Eye (tissue), 1 donor: ENCODE measurements at regions not wholly inside any gene's neighbourhood (a gene's known extent, or its start where the extent isn't known, plus 50 kb on each side); places are given as distances from the start of the nearest gene placed in this dataset.

Source experiments
- DNase-seq: peaks from one replicate; pipeline ENCODE4 v3.0.0-alpha.2; 2015

DNA sequence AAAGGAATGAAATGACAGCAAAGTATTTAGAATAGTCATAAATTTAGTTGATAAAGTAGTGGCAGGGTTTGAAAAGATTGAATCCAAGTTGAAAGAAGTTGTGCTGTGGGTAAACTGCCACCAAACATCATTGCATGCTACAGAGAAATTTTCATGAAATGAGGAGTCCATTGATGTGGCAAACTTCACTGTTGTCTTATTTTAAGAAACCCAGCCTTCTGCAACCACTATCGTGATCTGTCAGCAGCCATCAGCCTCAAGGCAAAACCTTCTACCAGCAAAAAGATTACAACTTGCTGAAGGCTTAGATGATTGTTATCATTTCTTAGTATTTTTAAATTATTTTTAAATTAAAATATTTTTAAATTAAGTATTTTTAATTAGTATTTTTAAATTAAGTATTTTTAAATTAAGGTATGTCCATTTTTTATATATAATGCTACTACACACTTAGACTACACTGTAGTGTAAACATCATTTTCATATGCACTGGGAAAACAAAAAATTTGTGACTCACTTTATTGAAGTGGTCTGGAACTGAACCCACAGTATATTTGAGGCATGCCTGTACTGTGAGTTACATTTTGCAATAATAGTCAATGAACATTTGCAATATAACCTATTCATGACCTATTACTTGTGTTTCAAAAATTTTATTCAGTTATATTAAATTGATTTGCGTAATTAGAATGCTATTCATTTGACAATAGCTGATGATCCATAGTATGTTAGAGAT, 67.2 kb upstream of the SYT1 start:
- DNase-seq = no peak

DNA sequence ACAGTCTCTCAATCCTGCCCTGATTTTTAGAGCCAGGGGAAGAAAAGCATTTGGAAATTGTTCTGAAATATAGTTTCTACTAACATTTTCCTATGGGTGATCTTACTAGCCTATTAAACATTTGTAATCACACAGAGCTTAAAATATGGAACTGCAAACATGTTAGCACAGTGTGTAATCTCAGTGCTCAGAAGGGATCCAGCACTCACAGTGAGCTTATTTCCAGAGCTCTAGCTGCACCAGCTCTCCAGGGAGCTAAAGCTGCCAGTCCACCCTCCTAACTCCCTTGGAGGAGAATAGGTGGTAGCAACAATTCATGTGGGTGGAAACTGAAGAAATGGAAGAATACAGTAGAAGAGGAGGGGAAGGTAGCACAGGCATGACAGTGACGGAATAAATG, 64.9 kb upstream of the SYT1 start:
- DNase-seq = no peak

DNA sequence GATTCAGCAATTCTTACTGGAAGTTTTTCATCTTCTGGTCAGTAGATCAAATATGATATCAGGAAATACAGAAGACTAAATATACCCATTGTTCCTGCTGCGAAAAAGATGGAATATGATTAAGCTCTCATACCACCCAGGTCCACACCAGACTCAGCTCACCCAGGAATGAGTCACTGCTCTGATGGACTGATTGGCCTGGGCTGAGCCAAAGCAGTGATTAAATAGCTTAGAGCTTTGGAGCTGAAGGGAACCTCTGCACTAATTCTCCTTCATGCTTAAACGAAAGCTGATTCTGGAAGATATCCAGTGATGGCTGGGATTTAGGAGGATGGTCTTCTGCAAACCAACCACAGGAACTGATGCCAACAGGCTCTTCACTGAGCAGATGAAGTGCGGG, 62.0 kb upstream of the SYT1 start:
- no peak for DNase-seq

DNA sequence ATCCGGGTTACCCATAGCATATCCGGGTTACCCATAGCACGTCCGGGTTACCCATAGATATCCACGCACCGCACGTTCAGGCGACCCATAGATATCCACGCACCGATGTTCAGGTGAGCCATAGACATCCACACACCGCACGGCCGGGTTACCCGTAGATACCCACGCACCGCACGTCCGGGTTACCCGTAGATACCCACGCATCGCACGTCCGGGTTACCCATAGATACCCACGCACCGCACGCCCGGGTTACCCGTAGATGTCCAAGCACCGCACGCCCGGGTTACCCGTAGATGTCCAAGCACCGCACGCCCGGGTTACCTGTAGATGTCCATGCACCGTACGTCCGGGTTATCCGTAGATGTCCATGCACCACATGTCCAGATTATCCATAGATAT, 60.3 kb upstream of the SYT1 start:
- DNase-seq = no peak
